ENCODE measurements at regions not wholly inside any gene's neighbourhood (a gene's known extent, or its start where the extent isn't known, plus 50 kb on each side); places are given as distances from the start of the nearest gene placed in this dataset.
"Not testable (repeated sequence)": the region's sequence is repeated elsewhere in the genome, so short reads cannot be mapped to it uniquely, and the experiment has no call there.

GRCh38 chr2:90209806-90210205 is 1518.3 kb downstream of the RPIA start:
- no peak for DNase-seq (ENCODE audit: low spot score)
- H3K27ac ChIP-seq (replicated peaks; ENCODE audit: low read length) = no peak overlapping the region
- H2BK120ac ChIP-seq (ENCODE audit: low read depth, low read length) = no peak overlapping the region
- H4K8ac ChIP-seq (ENCODE audit: low read depth, low read length) = no peak overlapping the region
- no peak overlapping the region for H3K18ac ChIP-seq (ENCODE audit: low read length)
- H2BK5ac ChIP-seq (ENCODE audit: low read length) = no peak overlapping the region
- no peak overlapping the region for H3K4me3 ChIP-seq (ENCODE audit: low read length in 2 of 2)
- H3K4me1 ChIP-seq (ENCODE audit: control insufficient read depth in 2 of 2, insufficient read depth in 1 of 2, low read depth in 1 of 2, low read length in 2 of 2) = no peaks in the 10 kb centered on the region
- no peak overlapping the region for H2BK12ac ChIP-seq (ENCODE audit: low read length)
- H4K91ac ChIP-seq (ENCODE audit: low read depth, low read length, poor library complexity) = no peak overlapping the region
- H3K4me2 ChIP-seq (ENCODE audit: insufficient read depth, low read length, poor library complexity, severe bottlenecking) = no peak overlapping the region
- H3K36me3 ChIP-seq (replicated peaks in 1 of 2; ENCODE audit: control insufficient read depth in 2 of 2, insufficient read depth in 2 of 2, low read length in 2 of 2) = no peaks in the 10 kb centered on the region
- no peaks in the 10 kb centered on the region for H3K79me1 ChIP-seq (ENCODE audit: low read depth, low read length)
- no peak overlapping the region for H2BK15ac ChIP-seq (ENCODE audit: low read length)
- no peak overlapping the region for H2AFZ ChIP-seq (ENCODE audit: low read length)
- no peaks in the 10 kb centered on the region for H3K27me3 ChIP-seq (ENCODE audit: control insufficient read depth in 3 of 3, insufficient read depth in 3 of 3, low read depth in 1 of 3, low read length in 3 of 3)
- no peak overlapping the region for H3K9ac ChIP-seq (ENCODE audit: low read depth, low read length, poor library complexity)
- H3K23ac ChIP-seq (ENCODE audit: low read depth, low read length, poor library complexity) = no peak overlapping the region
- no peaks in the 10 kb centered on the region for H3K9me3 ChIP-seq (replicated peaks in 1 of 2; ENCODE audit: control insufficient read depth in 2 of 2, insufficient read depth in 1 of 2, low read depth in 1 of 2, low read length in 2 of 2)
- H3K14ac ChIP-seq (ENCODE audit: low read length) = no peak overlapping the region
- no peak overlapping the region for H2AK5ac ChIP-seq (ENCODE audit: low read depth, low read length)
- WGBS, 2 donors (ENCODE audit: extremely low coverage in 2 of 2, insufficient read length in 2 of 2, insufficient replicate concordance in 1 of 2) = no CpG with 5 or more reads among the region's 4 CpGs
- no peak overlapping the region for H3K4ac ChIP-seq (ENCODE audit: low read length)

- not testable (repeated sequence) for H2BK120ac ChIP-seq (ENCODE audit: low read depth, low read length); H3K4me2 ChIP-seq (ENCODE audit: insufficient read depth, low read length, poor library complexity, severe bottlenecking); H2BK15ac ChIP-seq (ENCODE audit: low read length); H3K23ac ChIP-seq (ENCODE audit: low read depth, low read length, poor library complexity); H2BK5ac ChIP-seq (ENCODE audit: low read length); H2AFZ ChIP-seq (ENCODE audit: low read length); H3K4ac ChIP-seq (ENCODE audit: low read length); H3K27me3 ChIP-seq (ENCODE audit: control insufficient read depth in 3 of 3, insufficient read depth in 3 of 3, low read depth in 1 of 3, low read length in 3 of 3); H3K18ac ChIP-seq (ENCODE audit: low read length); H4K8ac ChIP-seq (ENCODE audit: low read depth, low read length); H3K4me3 ChIP-seq (ENCODE audit: low read length in 2 of 2); H3K9ac ChIP-seq (ENCODE audit: low read depth, low read length, poor library complexity); H2AK5ac ChIP-seq (ENCODE audit: low read depth, low read length); H3K79me1 ChIP-seq (ENCODE audit: low read depth, low read length); H3K4me1 ChIP-seq (ENCODE audit: control insufficient read depth in 2 of 2, insufficient read depth in 1 of 2, low read depth in 1 of 2, low read length in 2 of 2); H3K14ac ChIP-seq (ENCODE audit: low read length); H3K9me3 ChIP-seq (replicated peaks in 1 of 2; ENCODE audit: control insufficient read depth in 2 of 2, insufficient read depth in 1 of 2, low read depth in 1 of 2, low read length in 2 of 2); H4K91ac ChIP-seq (ENCODE audit: low read depth, low read length, poor library complexity); H3K27ac ChIP-seq (replicated peaks; ENCODE audit: low read length); H2BK12ac ChIP-seq (ENCODE audit: low read length); H3K36me3 ChIP-seq (replicated peaks in 1 of 2; ENCODE audit: control insufficient read depth in 2 of 2, insufficient read depth in 2 of 2, low read length in 2 of 2)
- DNase-seq (ENCODE audit: low spot score) = peak; percentile 8
- WGBS, 2 donors (ENCODE audit: extremely low coverage in 2 of 2, insufficient read length in 2 of 2, insufficient replicate concordance in 1 of 2) = no CpG with 5 or more reads among the region's 2 CpGs
These were observed 1524.4 kb downstream of the RPIA start for GRCh38 chr2:90215880-90216279.

GRCh38 chr2:90216801-90217200 is 1525.3 kb downstream of the RPIA start:
- not testable (repeated sequence) for H3K9me3 ChIP-seq (replicated peaks in 1 of 2; ENCODE audit: control insufficient read depth in 2 of 2, insufficient read depth in 1 of 2, low read depth in 1 of 2, low read length in 2 of 2); H2BK15ac ChIP-seq (ENCODE audit: low read length); H2AFZ ChIP-seq (ENCODE audit: low read length); H3K18ac ChIP-seq (ENCODE audit: low read length); H4K8ac ChIP-seq (ENCODE audit: low read depth, low read length); H3K23ac ChIP-seq (ENCODE audit: low read depth, low read length, poor library complexity); H3K14ac ChIP-seq (ENCODE audit: low read length); H2AK5ac ChIP-seq (ENCODE audit: low read depth, low read length); H4K91ac ChIP-seq (ENCODE audit: low read depth, low read length, poor library complexity); H3K27me3 ChIP-seq (ENCODE audit: control insufficient read depth in 3 of 3, insufficient read depth in 3 of 3, low read depth in 1 of 3, low read length in 3 of 3); H2BK5ac ChIP-seq (ENCODE audit: low read length); H3K4me1 ChIP-seq (ENCODE audit: control insufficient read depth in 2 of 2, insufficient read depth in 1 of 2, low read depth in 1 of 2, low read length in 2 of 2); H3K9ac ChIP-seq (ENCODE audit: low read depth, low read length, poor library complexity); H3K4me2 ChIP-seq (ENCODE audit: insufficient read depth, low read length, poor library complexity, severe bottlenecking); H3K27ac ChIP-seq (replicated peaks; ENCODE audit: low read length); H3K79me1 ChIP-seq (ENCODE audit: low read depth, low read length); H2BK12ac ChIP-seq (ENCODE audit: low read length); DNase-seq (ENCODE audit: low spot score); H2BK120ac ChIP-seq (ENCODE audit: low read depth, low read length); H3K4ac ChIP-seq (ENCODE audit: low read length); H3K4me3 ChIP-seq (ENCODE audit: low read length in 2 of 2); H3K36me3 ChIP-seq (replicated peaks in 1 of 2; ENCODE audit: control insufficient read depth in 2 of 2, insufficient read depth in 2 of 2, low read length in 2 of 2)
- no CpG with 5 or more reads among the region's 1 CpG for WGBS, 2 donors (ENCODE audit: extremely low coverage in 2 of 2, insufficient read length in 2 of 2, insufficient replicate concordance in 1 of 2)

GRCh38 chr2:90218534-90218933 is 1527.1 kb downstream of the RPIA start:
- H3K36me3 ChIP-seq (replicated peaks in 1 of 2; ENCODE audit: control insufficient read depth in 2 of 2, insufficient read depth in 2 of 2, low read length in 2 of 2); H3K14ac ChIP-seq (ENCODE audit: low read length); H3K9me3 ChIP-seq (replicated peaks in 1 of 2; ENCODE audit: control insufficient read depth in 2 of 2, insufficient read depth in 1 of 2, low read depth in 1 of 2, low read length in 2 of 2); H3K4me1 ChIP-seq (ENCODE audit: control insufficient read depth in 2 of 2, insufficient read depth in 1 of 2, low read depth in 1 of 2, low read length in 2 of 2); H2BK5ac ChIP-seq (ENCODE audit: low read length); H2AK5ac ChIP-seq (ENCODE audit: low read depth, low read length); H3K9ac ChIP-seq (ENCODE audit: low read depth, low read length, poor library complexity); H3K4ac ChIP-seq (ENCODE audit: low read length); H3K4me2 ChIP-seq (ENCODE audit: insufficient read depth, low read length, poor library complexity, severe bottlenecking); H4K8ac ChIP-seq (ENCODE audit: low read depth, low read length); H4K91ac ChIP-seq (ENCODE audit: low read depth, low read length, poor library complexity); H2BK12ac ChIP-seq (ENCODE audit: low read length); H3K27me3 ChIP-seq (ENCODE audit: control insufficient read depth in 3 of 3, insufficient read depth in 3 of 3, low read depth in 1 of 3, low read length in 3 of 3); H3K23ac ChIP-seq (ENCODE audit: low read depth, low read length, poor library complexity); DNase-seq (ENCODE audit: low spot score); H2AFZ ChIP-seq (ENCODE audit: low read length); H3K27ac ChIP-seq (replicated peaks; ENCODE audit: low read length); H3K4me3 ChIP-seq (ENCODE audit: low read length in 2 of 2); H2BK15ac ChIP-seq (ENCODE audit: low read length); H3K18ac ChIP-seq (ENCODE audit: low read length); H2BK120ac ChIP-seq (ENCODE audit: low read depth, low read length); H3K79me1 ChIP-seq (ENCODE audit: low read depth, low read length): not testable (repeated sequence)
- no CpG with 5 or more reads among the region's 2 CpGs for WGBS, 2 donors (ENCODE audit: extremely low coverage in 2 of 2, insufficient read length in 2 of 2, insufficient replicate concordance in 1 of 2)
